CD14-positive monocyte (primary cell): ENCODE measurements at regions not wholly inside any gene's neighbourhood (a gene's known extent, or its start where the extent isn't known, plus 50 kb on each side); places are given as distances from the start of the nearest gene placed in this dataset. TPM values are rescaled to one million over a fixed set of nuclear protein-coding genes. Genes with fewer than 3 reads are reported as not detected.

ENCODE experiments used
- small RNA-seq: library from RNA; depleted of rRNA; stranded (forward); fragments of <200 nt; gene quantifications from one replicate; pipeline ENCODE3, GENCODE V24; 2012; ENCODE audit warnings: low read depth; ENCODE audit not compliant: insufficient read length

Small RNA genes in the stretch of these regions (small RNA-seq; reads per million reads assigned to genes)
- gene AC119618.1, result not detected
- gene RNA5SP499, result not detected
